Panc1 (cell line): ENCODE measurements at regions not wholly inside any gene's neighbourhood (a gene's known extent, or its start where the extent isn't known, plus 50 kb on each side); places are given as distances from the start of the nearest gene placed in this dataset.

Experiments
- ATAC-seq: fragments of 200-7000 bp; cut with Tn5 transposase; 2 replicates; pipeline ENCODE4 v1.9.1; 2020; ENCODE audit warnings: mild to moderate bottlenecking, moderate library complexity
- BruUV-seq: library from RNA; stranded (reverse); fragments of 400-500 nt; replicated peaks from 2 replicates; lab custom pipeline; 2021; lab: Mats Ljungman, UMichigan
- CTCF ChIA-PET: fragments of 300-600 bp; sonication (Branson Sonifier 250); formaldehyde crosslinking; loops from one replicate; lab custom pipeline; 2022; ENCODE audit warnings: antibody characterized with exemption; lab: Charles Lee
- POLR2A ChIA-PET: fragments of 300-600 bp; sonication (Branson Sonifier 250); formaldehyde crosslinking; loops from one replicate; lab custom pipeline; 2022; ENCODE audit warnings: antibody characterized with exemption; lab: Charles Lee
- DNase-seq: peaks from one replicate; pipeline ENCODE4 v3.0.0-alpha.2; 2010; ENCODE audit warnings: low read depth, low spot score
- H3K27ac ChIP-seq: 2 replicates; pipeline ENCODE4 v1.5.1; 2011; ENCODE audit warnings: mild to moderate bottlenecking, low read length, inconsistent platforms
- H3K27me3 ChIP-seq: fragments of 200-500 bp; sonication (Bioruptor generic); 2 replicates; pipeline ENCODE4 v1.6.0; 2014; ENCODE audit warnings: low read length, inconsistent platforms; ENCODE audit not compliant: control insufficient read depth, insufficient read depth
- H3K36me3 ChIP-seq: fragments of 200-500 bp; sonication (Bioruptor generic); 2 replicates; pipeline ENCODE4 v1.5.1; 2014; ENCODE audit warnings: inconsistent platforms, mild to moderate bottlenecking, low read length, moderate library complexity; ENCODE audit not compliant: control insufficient read depth, insufficient read depth
- H3K4me1 ChIP-seq: 2 replicates; pipeline ENCODE4 v1.5.1; 2011; ENCODE audit warnings: inconsistent platforms, mild to moderate bottlenecking, low read length, moderate library complexity; ENCODE audit not compliant: control insufficient read depth, insufficient read depth
- H3K4me3 ChIP-seq, 2 experiments: 2 replicates each; pipeline ENCODE4 v1.5.1; 2011 to 2012; ENCODE audit warnings: low read depth in 2 of 2, low read length in 2 of 2, mild to moderate bottlenecking in 2 of 2, inconsistent platforms in 1 of 2, moderate library complexity in 1 of 2
- H3K9me3 ChIP-seq: fragments of 200-500 bp; sonication (Bioruptor generic); 2 replicates; pipeline ENCODE4 v1.5.1; 2014; ENCODE audit warnings: low read depth, mild to moderate bottlenecking, inconsistent platforms, low read length, moderate library complexity; ENCODE audit not compliant: control insufficient read depth, insufficient read depth
- POLR2AphosphoS5 ChIP-seq: IDR thresholded peaks from 2 replicates; pipeline ENCODE4 v1.6.1; 2012; ENCODE audit warnings: mild to moderate bottlenecking, low read depth, low read length, moderate library complexity
- SIN3A ChIP-seq: IDR thresholded peaks from 2 replicates; pipeline ENCODE4 v1.6.1; 2012; ENCODE audit warnings: low read depth, mild to moderate bottlenecking, low read length, moderate library complexity, borderline replicate concordance; ENCODE audit not compliant: insufficient read depth
- TCF7L2 ChIP-seq: IDR thresholded peaks from 2 replicates; pipeline ENCODE4 v1.6.1; 2011; ENCODE audit warnings: mild to moderate bottlenecking, low read depth, low read length, inconsistent platforms
- in situ Hi-C: cut with HindIII; loops from 2 replicates; pipeline ENCODE4 v1.10.0; 2016; ENCODE audit warnings: low sequenced_read_pairs, low pct_unique_long_range_greater_than_20kb
- intact Hi-C: fragments of 100-400 bp; cut with micrococcal nuclease; formaldehyde crosslinking; loops from one replicate; pipeline ENCODE4 v1.10.0; 2022; ENCODE audit not compliant: unreplicated experiment
- TF ChIP-seq, protein P1 (sequence below): fragments of 450-650 bp; IDR thresholded peaks from 2 replicates; pipeline ENCODE4 v1.5.1; 2017; ENCODE audit warnings: mild to moderate bottlenecking
- TF ChIP-seq, protein P2 (sequence below), 2 experiments: IDR thresholded peaks; 2 replicates each; pipeline ENCODE4 v1.6.1; 2011 to 2012; ENCODE audit warnings: low read depth in 2 of 2, control low read depth in 1 of 2, low read length in 1 of 2, mild to moderate bottlenecking in 1 of 2, moderate library complexity in 1 of 2; ENCODE audit not compliant: insufficient read depth in 1 of 2

DNA sequence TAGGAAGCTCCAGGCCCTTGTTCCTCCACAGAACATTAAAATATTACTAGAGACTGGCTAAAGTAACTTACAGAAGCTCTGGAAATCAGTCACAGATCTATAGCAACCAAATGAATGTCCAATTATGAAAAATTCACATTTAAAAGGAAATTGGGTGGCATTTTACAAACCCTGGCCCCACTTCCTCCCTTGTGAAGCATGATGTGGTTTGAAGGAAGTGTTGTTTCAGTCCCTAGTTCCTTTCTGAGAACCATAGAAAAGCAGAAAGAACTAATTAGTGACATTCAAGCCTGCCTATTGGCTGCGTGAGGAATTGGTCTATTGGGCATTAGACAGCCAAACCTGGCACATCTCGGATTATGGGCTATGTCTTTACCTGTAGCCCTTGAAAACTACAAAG is 649.7 kb upstream of the NEGR1 start:
- no peaks in the 10 kb centered on the region for H3K9me3 ChIP-seq
- no peak for DNase-seq
- no peaks in the 10 kb centered on the region for H3K36me3 ChIP-seq
- H3K4me1 ChIP-seq, result no peaks in the 10 kb centered on the region
- no peak overlapping the region for H3K27ac ChIP-seq
- no peaks in the 10 kb centered on the region for H3K27me3 ChIP-seq
- POLR2A ChIA-PET, result no interaction called here
- CTCF ChIA-PET, result no interaction called here
- no peak overlapping the region for H3K4me3 ChIP-seq
- intact Hi-C loops (no loop called here), in situ Hi-C loops (no loop called here)
- BruUV-seq, result no TSS peak
- no peak for TF ChIP-seq POLR2AphosphoS5
- no peak for TF ChIP-seq SIN3A
- TF ChIP-seq, protein P1, sequence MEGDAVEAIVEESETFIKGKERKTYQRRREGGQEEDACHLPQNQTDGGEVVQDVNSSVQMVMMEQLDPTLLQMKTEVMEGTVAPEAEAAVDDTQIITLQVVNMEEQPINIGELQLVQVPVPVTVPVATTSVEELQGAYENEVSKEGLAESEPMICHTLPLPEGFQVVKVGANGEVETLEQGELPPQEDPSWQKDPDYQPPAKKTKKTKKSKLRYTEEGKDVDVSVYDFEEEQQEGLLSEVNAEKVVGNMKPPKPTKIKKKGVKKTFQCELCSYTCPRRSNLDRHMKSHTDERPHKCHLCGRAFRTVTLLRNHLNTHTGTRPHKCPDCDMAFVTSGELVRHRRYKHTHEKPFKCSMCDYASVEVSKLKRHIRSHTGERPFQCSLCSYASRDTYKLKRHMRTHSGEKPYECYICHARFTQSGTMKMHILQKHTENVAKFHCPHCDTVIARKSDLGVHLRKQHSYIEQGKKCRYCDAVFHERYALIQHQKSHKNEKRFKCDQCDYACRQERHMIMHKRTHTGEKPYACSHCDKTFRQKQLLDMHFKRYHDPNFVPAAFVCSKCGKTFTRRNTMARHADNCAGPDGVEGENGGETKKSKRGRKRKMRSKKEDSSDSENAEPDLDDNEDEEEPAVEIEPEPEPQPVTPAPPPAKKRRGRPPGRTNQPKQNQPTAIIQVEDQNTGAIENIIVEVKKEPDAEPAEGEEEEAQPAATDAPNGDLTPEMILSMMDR, result no peak
- TF ChIP-seq, protein P2, sequence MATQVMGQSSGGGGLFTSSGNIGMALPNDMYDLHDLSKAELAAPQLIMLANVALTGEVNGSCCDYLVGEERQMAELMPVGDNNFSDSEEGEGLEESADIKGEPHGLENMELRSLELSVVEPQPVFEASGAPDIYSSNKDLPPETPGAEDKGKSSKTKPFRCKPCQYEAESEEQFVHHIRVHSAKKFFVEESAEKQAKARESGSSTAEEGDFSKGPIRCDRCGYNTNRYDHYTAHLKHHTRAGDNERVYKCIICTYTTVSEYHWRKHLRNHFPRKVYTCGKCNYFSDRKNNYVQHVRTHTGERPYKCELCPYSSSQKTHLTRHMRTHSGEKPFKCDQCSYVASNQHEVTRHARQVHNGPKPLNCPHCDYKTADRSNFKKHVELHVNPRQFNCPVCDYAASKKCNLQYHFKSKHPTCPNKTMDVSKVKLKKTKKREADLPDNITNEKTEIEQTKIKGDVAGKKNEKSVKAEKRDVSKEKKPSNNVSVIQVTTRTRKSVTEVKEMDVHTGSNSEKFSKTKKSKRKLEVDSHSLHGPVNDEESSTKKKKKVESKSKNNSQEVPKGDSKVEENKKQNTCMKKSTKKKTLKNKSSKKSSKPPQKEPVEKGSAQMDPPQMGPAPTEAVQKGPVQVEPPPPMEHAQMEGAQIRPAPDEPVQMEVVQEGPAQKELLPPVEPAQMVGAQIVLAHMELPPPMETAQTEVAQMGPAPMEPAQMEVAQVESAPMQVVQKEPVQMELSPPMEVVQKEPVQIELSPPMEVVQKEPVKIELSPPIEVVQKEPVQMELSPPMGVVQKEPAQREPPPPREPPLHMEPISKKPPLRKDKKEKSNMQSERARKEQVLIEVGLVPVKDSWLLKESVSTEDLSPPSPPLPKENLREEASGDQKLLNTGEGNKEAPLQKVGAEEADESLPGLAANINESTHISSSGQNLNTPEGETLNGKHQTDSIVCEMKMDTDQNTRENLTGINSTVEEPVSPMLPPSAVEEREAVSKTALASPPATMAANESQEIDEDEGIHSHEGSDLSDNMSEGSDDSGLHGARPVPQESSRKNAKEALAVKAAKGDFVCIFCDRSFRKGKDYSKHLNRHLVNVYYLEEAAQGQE (IDR thresholded peaks at IDR 0.05; ENCODE audit: insufficient read depth in 1 of 2, low read depth in 2 of 2, low read length in 1 of 2), result no peak
- ATAC-seq, result no peak

DNA sequence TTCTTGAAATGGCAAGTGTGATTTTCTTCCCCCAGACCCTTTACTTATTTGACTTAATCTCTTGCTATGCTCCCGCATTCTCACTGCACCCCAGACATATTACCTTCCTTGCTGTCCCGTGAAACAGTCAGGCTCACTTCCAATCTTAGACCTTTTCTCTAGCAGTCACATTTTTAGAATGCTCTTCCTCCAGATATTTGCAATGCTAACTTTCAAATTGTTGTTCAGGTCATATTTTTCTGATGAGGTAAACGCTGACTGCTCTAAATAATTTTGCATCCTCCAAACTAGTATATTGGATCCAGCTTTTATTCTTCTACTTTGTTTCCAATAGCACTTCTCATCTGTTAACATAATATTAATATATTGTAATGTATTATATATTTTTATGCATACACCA is 648.2 kb upstream of the NEGR1 start:
- H3K9me3 ChIP-seq, result no peaks in the 10 kb centered on the region
- DNase-seq (no peak), ATAC-seq (no peak)
- no peak overlapping the region for H3K27ac ChIP-seq
- TF ChIP-seq POLR2AphosphoS5 (no peak), SIN3A (no peak), TCF7L2 (no peak)
- TF ChIP-seq, protein P2 (IDR thresholded peaks at IDR 0.05; ENCODE audit: insufficient read depth in 1 of 2, low read depth in 2 of 2, low read length in 1 of 2), result no peak
- TF ChIP-seq, protein P1, result no peak
- no peak overlapping the region for H3K4me3 ChIP-seq
- no peaks in the 10 kb centered on the region for H3K36me3 ChIP-seq
- intact Hi-C loops (no loop called here), in situ Hi-C loops (no loop called here)
- BruUV-seq, result no TSS peak
- POLR2A ChIA-PET, result no interaction called here
- H3K27me3 ChIP-seq, result no peaks in the 10 kb centered on the region
- H3K4me1 ChIP-seq, result no peaks in the 10 kb centered on the region
- CTCF ChIA-PET, result no interaction called here
